ENCODE measurements at regions not wholly inside any gene's neighbourhood (a gene's known extent, or its start where the extent isn't known, plus 50 kb on each side); places are given as distances from the start of the nearest gene placed in this dataset.

GRCh38 chr6:40823917-40824891 lies 214.8 kb downstream of the UNC5CL start:
- DNase-seq: peak; percentile 19

- DNase-seq: no peak
Measured at GRCh38 chr6:40822619-40823018, 216.4 kb downstream of the UNC5CL start.

GRCh38 chr6:40819182-40819834 lies 219.7 kb downstream of the UNC5CL start:
- DNase-seq: no peak

GRCh38 chr6:40817369-40817768 lies 221.7 kb downstream of the UNC5CL start:
- DNase-seq: no peak

- no peak for DNase-seq
Measured at GRCh38 chr6:40816601-40817000, 222.4 kb downstream of the UNC5CL start.

- DNase-seq: no peak
Measured at GRCh38 chr6:40815731-40816130, 223.3 kb downstream of the UNC5CL start.

- DNase-seq: no peak
Measured at GRCh38 chr6:40810171-40810570, 223.0 kb upstream of the LRFN2 start.

GRCh38 chr6:40809627-40810026 lies 222.5 kb upstream of the LRFN2 start:
- DNase-seq: no peak

GRCh38 chr6:40807484-40807883 lies 220.3 kb upstream of the LRFN2 start:
- no peak for DNase-seq

GRCh38 chr6:40806256-40806864 lies 219.2 kb upstream of the LRFN2 start:
- DNase-seq: no peak

GRCh38 chr6:40805336-40805735 lies 218.2 kb upstream of the LRFN2 start:
- DNase-seq: no peak

- no peak for DNase-seq
Measured at GRCh38 chr6:40804905-40805304, 217.7 kb upstream of the LRFN2 start.

- peak; percentile 18 for DNase-seq
Measured at GRCh38 chr6:40803897-40804702, 216.9 kb upstream of the LRFN2 start.

GRCh38 chr6:40802481-40802880 lies 215.3 kb upstream of the LRFN2 start:
- DNase-seq: no peak

- no peak for DNase-seq
Measured at GRCh38 chr6:40799296-40800140, 212.4 kb upstream of the LRFN2 start.

- no peak for DNase-seq
Measured at GRCh38 chr6:40798069-40798770, 211.1 kb upstream of the LRFN2 start.

- no peak for DNase-seq
Measured at GRCh38 chr6:40796260-40797221, 209.4 kb upstream of the LRFN2 start.

GRCh38 chr6:40794586-40794985 lies 207.4 kb upstream of the LRFN2 start:
- DNase-seq: no peak

GRCh38 chr6:40792183-40792582 lies 205.0 kb upstream of the LRFN2 start:
- no peak for DNase-seq

GRCh38 chr6:40791004-40791403 lies 203.8 kb upstream of the LRFN2 start:
- no peak for DNase-seq

All from midbrain (tissue), 1 donor.